Type B pancreatic cell (in vitro differentiated cells): ENCODE measurements at regions not wholly inside any gene's neighbourhood (a gene's known extent, or its start where the extent isn't known, plus 50 kb on each side); places are given as distances from the start of the nearest gene placed in this dataset.

Source experiments
- DNase-seq: peaks from one replicate; pipeline ENCODE4 v3.0.0; 2021; ENCODE audit warnings: mixed read lengths; ENCODE audit not compliant: unreplicated experiment; ENCODE audit errors: extremely low spot score
- H3K27ac Mint-ChIP-seq: 2 replicates; pipeline ENCODE4 v1.8.0; 2021; ENCODE audit warnings: mild to moderate bottlenecking, mixed read lengths
- H3K27me3 Mint-ChIP-seq: 2 replicates; pipeline ENCODE4 v1.8.0; 2021; ENCODE audit warnings: mixed read lengths
- H3K36me3 Mint-ChIP-seq: 2 replicates; pipeline ENCODE4 v1.8.0; 2021; ENCODE audit warnings: mixed read lengths
- H3K4me1 Mint-ChIP-seq: one replicate; pipeline ENCODE4 v1.8.0; 2021; ENCODE audit warnings: mixed read lengths; ENCODE audit not compliant: unreplicated experiment
- H3K4me3 Mint-ChIP-seq: 2 replicates; pipeline ENCODE4 v1.8.0; 2021; ENCODE audit warnings: mild to moderate bottlenecking, mixed read lengths
- H3K9me3 Mint-ChIP-seq: 2 replicates; pipeline ENCODE4 v1.8.0; 2021; ENCODE audit warnings: mixed read lengths
- CTCF ChIP-seq: fragments of 200-600 bp; sonication (generic); conservative IDR thresholded peaks from 2 replicates; pipeline ENCODE4 v1.5.0; 2021; ENCODE audit warnings: antibody characterized with exemption, mild to moderate bottlenecking

DNA sequence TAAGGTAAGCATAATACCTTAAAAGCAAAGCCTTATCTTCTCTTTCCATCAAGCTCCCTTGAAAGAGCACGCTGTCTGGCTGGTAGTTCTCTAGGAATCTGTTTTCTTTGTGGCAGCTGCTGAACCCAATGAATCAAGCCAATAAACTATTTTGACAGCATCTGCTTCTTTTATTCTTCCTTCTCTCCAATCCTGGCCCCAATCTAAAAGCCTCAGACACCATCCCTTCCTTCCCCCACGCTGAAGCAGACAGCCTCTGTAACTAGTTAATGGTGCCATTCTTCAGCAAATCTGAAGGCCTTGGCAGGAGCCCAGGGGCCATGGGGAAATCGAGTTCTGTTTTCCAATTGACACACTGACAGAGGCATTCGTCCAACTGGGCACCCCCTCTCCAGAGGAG lies 186.6 kb upstream of the LYZL1 start:
- Mint-ChIP-seq H3K9me3 (peaks cover 20% of the 10 kb centered on the region), H3K27me3 (peaks cover 5% of the 10 kb centered on the region), H3K27ac (peak overlapping the region; percentile 4), H3K4me1 (peaks cover 43% of the 10 kb centered on the region), H3K4me3 (peak overlapping the region; percentile 28), H3K36me3 (peaks cover 4% of the 10 kb centered on the region)
- no peak for TF ChIP-seq CTCF
- no peak for DNase-seq

GRCh38 chr10:29102636-29103035 lies 186.2 kb upstream of the LYZL1 start:
- H3K4me1 Mint-ChIP-seq = peaks cover 43% of the 10 kb centered on the region
- no peak for TF ChIP-seq CTCF
- DNase-seq = no peak

DNA sequence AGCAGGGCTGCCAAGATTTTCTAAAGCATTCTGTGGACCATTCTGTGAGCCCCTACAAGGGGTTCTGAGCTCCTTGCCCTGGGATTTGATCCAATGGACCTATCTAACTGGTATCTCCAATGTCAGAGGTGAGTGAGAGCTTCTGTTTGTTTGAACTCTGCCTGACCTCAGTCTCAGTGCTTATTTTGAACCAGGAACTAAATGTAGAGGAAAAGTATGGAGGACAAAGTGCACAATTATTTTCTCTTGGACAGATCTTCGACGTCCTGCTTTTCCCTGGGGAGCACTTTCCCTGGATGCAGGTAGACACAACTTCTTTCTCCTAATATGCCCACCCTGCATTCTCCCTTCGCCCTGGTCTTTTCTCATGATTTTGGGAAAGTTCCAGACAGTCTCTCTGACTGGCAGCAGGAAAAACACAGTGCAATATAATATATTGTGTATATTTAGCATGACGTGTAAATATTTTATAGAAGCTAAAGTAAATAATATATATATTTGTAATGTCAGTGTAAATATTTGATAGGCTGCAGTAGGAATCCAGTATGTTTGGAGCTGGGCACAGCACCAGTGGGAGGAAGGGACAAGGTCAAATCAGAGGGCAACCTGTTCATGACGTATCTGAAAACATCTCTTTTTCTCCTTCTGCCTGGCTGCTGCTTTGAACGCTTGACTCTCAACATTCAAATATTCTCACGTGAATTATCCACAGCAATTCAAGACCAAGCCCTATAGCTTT lies 184.0 kb upstream of the LYZL1 start:
- peaks cover 43% of the 10 kb centered on the region for H3K4me1 Mint-ChIP-seq
- no peak for DNase-seq
- H3K4me3 Mint-ChIP-seq = no peak overlapping the region
- TF ChIP-seq CTCF = no peak
- H3K36me3 Mint-ChIP-seq = peaks cover 4% of the 10 kb centered on the region
- H3K9me3 Mint-ChIP-seq = peaks cover 27% of the 10 kb centered on the region
- H3K27me3 Mint-ChIP-seq = peaks cover 5% of the 10 kb centered on the region
- H3K27ac Mint-ChIP-seq = peak overlapping the region; percentile 68

More at GRCh38 chr10:29102636-29103035, 186.2 kb upstream of the LYZL1 start:
- Mint-ChIP-seq H3K4me3 (no peak overlapping the region), H3K27ac (peak overlapping the region; percentile 4), H3K27me3 (peaks cover 5% of the 10 kb centered on the region), H3K9me3 (peaks cover 22% of the 10 kb centered on the region), H3K36me3 (peaks cover 4% of the 10 kb centered on the region)

DNA sequence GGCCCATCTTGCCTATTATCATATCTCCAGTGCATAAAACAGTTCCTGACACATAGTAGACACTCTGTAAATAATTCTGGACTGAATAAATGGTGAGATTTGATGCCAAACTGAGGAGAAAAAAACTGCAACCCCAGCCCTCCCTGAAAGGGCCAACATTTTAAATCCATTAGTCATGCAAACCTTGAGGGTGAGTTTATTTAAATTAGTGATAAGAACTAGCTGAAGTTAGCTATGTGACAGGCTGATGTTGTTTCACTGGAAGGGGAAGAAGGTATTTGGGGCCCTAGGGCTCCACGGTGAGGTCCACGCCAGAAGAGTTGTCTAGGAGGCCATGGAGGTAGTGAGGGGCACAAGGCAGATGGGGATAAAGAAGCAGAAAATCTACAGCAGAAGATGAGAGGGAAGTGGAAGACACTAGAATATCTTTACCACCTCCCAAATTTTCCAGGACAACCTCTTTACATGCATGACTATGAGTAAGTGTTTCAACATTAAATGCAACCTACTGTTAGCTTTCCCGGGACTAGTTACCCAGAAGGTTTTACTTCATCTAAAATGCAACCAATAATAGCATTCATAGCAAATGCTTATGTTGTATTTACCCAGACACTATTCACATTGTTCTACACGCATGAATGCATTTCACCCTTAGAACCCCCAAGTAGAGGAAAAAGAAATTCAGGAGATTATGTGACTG lies 183.2 kb upstream of the LYZL1 start:
- H3K9me3 Mint-ChIP-seq = peaks cover 27% of the 10 kb centered on the region
- peaks cover 4% of the 10 kb centered on the region for H3K36me3 Mint-ChIP-seq
- TF ChIP-seq CTCF = no peak
- DNase-seq = no peak
- peak overlapping the region; percentile 68 for H3K27ac Mint-ChIP-seq
- H3K4me3 Mint-ChIP-seq = peak overlapping the region; percentile 35
- H3K4me1 Mint-ChIP-seq = peaks cover 47% of the 10 kb centered on the region
- peaks cover 5% of the 10 kb centered on the region for H3K27me3 Mint-ChIP-seq

GRCh38 chr10:29106287-29106686 lies 182.6 kb upstream of the LYZL1 start:
- no peak for DNase-seq
- peaks cover 27% of the 10 kb centered on the region for H3K9me3 Mint-ChIP-seq
- no peak overlapping the region for H3K4me3 Mint-ChIP-seq
- peak overlapping the region; percentile 57 for H3K27ac Mint-ChIP-seq
- peaks cover 47% of the 10 kb centered on the region for H3K4me1 Mint-ChIP-seq
- H3K27me3 Mint-ChIP-seq = peaks cover 8% of the 10 kb centered on the region
- H3K36me3 Mint-ChIP-seq = peaks cover 4% of the 10 kb centered on the region
- TF ChIP-seq CTCF = no peak
